K562 (cell line): ENCODE measurements at regions not wholly inside any gene's neighbourhood (a gene's known extent, or its start where the extent isn't known, plus 50 kb on each side); places are given as distances from the start of the nearest gene placed in this dataset.

Experiments used
- ATAC-seq: fragments of 200-7000 bp; cut with Tn5 transposase; 3 replicates; pipeline ENCODE4 v1.9.1; 2020; ENCODE audit warnings: moderate library complexity
- BruUV-seq: library from RNA; stranded (reverse); fragments of 400-500 nt; replicated peaks from 2 replicates; lab custom pipeline; 2021; lab: Mats Ljungman, UMichigan
- CTCF ChIA-PET: fragments of 300-600 bp; formaldehyde crosslinking; extraction: SDS; loops from one replicate; lab custom pipeline; 2021; ENCODE audit warnings: low intra/inter-chr PET ratio; lab: Yijun Ruan, JAX
- POLR2A ChIA-PET: fragments of 300-600, 350-650 bp; sonication (Branson Sonifier 250); formaldehyde crosslinking; extraction: SDS; loops from one replicate; lab custom pipeline; 2021; ENCODE audit warnings: antibody characterized with exemption, inconsistent platforms; lab: Yijun Ruan, JAX
- DNase-seq, 4 experiments: peaks; one replicate each; pipeline versions ENCODE4 v3.0.0 to v3.0.0-alpha.2; 2011 to 2018; ENCODE audit warnings: low spot score in 3 of 4, mixed read lengths in 3 of 4; ENCODE audit errors: extremely low read depth in 1 of 4
- FAIRE-seq: peaks from 2 replicates; lab custom pipeline; 2011; peaks lifted over from hg19 to GRCh38; lab: Jason Lieb, UNC
- H2AFZ ChIP-seq: 2 replicates; pipeline ENCODE4 v1.6.0; 2011; ENCODE audit warnings: low read depth, low read length, control low read depth, inconsistent platforms
- H3K27ac ChIP-seq: fragments of 200-600 bp; 3 replicates; pipeline ENCODE4 v1.8.0; 2011; ENCODE audit warnings: low read depth, mild to moderate bottlenecking, control low read depth, inconsistent platforms, low read length, moderate library complexity, mixed read lengths; ENCODE audit errors: extremely low read depth
- H3K27me3 ChIP-seq, 2 experiments: fragments of 300-600 bp in 1 of 2; 2 replicates in 1 of 2; 3 replicates in 1 of 2; pipeline versions ENCODE4 v1.6.0 to v1.8.0; 2011; ENCODE audit warnings: inconsistent platforms in 2 of 2, low read length in 2 of 2, mild to moderate bottlenecking in 1 of 2, mixed read lengths in 1 of 2, moderate library complexity in 1 of 2; ENCODE audit not compliant: control insufficient read depth in 2 of 2, insufficient read depth in 2 of 2
- H3K36me3 ChIP-seq: fragments of 300-600 bp; 3 replicates; pipeline ENCODE4 v1.8.0; 2011; ENCODE audit warnings: mild to moderate bottlenecking, low read length, inconsistent platforms; ENCODE audit not compliant: control insufficient read depth, insufficient read depth
- H3K4me1 ChIP-seq, 2 experiments: fragments of 200-600 bp in 1 of 2; replicated peaks in 1 of 2; 2 replicates in 1 of 2; 3 replicates in 1 of 2; pipeline versions ENCODE4 v1.5.1 to v1.8.0; 2011; ENCODE audit warnings: inconsistent platforms in 2 of 2, low read length in 2 of 2, mild to moderate bottlenecking in 1 of 2, mixed read lengths in 1 of 2, moderate library complexity in 1 of 2; ENCODE audit not compliant: control insufficient read depth in 2 of 2, insufficient read depth in 2 of 2
- H3K4me2 ChIP-seq: 2 replicates; pipeline ENCODE4 v1.6.1; 2011; ENCODE audit warnings: low read length, control low read depth, inconsistent platforms, mixed read lengths; ENCODE audit not compliant: insufficient read depth
- H3K4me3 ChIP-seq: fragments of 200-600 bp; sonication (generic), shearing (Covaris generic); 2 replicates; pipeline ENCODE4 v1.5.1; 2016; ENCODE audit warnings: control low read depth, inconsistent platforms
- H3K79me2 ChIP-seq: fragments of 200-600 bp; 3 replicates; pipeline ENCODE4 v1.8.0; 2011; ENCODE audit warnings: low read length, inconsistent platforms; ENCODE audit not compliant: control insufficient read depth, insufficient read depth
- H3K9ac ChIP-seq, 2 experiments: 2 replicates each; pipeline versions ENCODE4 v1.6.0 to v1.6.1; 2011; ENCODE audit warnings: low read depth in 2 of 2, low read length in 2 of 2, control low read depth in 1 of 2, inconsistent platforms in 1 of 2, mild to moderate bottlenecking in 1 of 2, mixed read lengths in 1 of 2; ENCODE audit not compliant: insufficient read depth in 1 of 2
- H3K9me1 ChIP-seq: one replicate; pipeline ENCODE4 v1.6.0; 2011; ENCODE audit warnings: inconsistent platforms, mild to moderate bottlenecking, low read length, moderate library complexity; ENCODE audit not compliant: control insufficient read depth, insufficient read depth
- H3K9me3 ChIP-seq: replicated peaks from 2 replicates; pipeline ENCODE4 v1.5.1; 2011; ENCODE audit warnings: low read depth, low read length, inconsistent platforms; ENCODE audit not compliant: control insufficient read depth, insufficient read depth
- H4K20me1 ChIP-seq: replicated peaks from 2 replicates; pipeline ENCODE4 v1.6.1; 2011; ENCODE audit warnings: low read length, inconsistent platforms, mixed read lengths; ENCODE audit not compliant: control insufficient read depth, insufficient read depth
- BCL6 ChIP-seq: fragments of 250-450 bp; sonication (Bioruptor Pico); IDR thresholded peaks from 2 replicates; pipeline ENCODE4 v1.4.0; 2020
- BRD9 ChIP-seq: fragments of 450-650 bp; IDR thresholded peaks from 2 replicates; pipeline ENCODE4 v1.6.1; 2018; ENCODE audit warnings: low read depth; ENCODE audit not compliant: partially characterized antibody
- CBX3 ChIP-seq, 2 experiments: IDR thresholded peaks; 1 replicate in 1 of 2; 2 replicates in 1 of 2; pipeline ENCODE4 v1.6.1; 2012; ENCODE audit warnings: inconsistent platforms in 2 of 2, low read length in 2 of 2, borderline replicate concordance in 1 of 2, control low read depth in 1 of 2
- CBX5 ChIP-seq: IDR thresholded peaks from 2 replicates; pipeline ENCODE4 v1.6.1; 2014; ENCODE audit warnings: low read depth, borderline replicate concordance
- ELF4 ChIP-seq: fragments of 450-650 bp; formaldehyde crosslinking; IDR thresholded peaks from 2 replicates; pipeline ENCODE4 v1.4.0; 2022; ENCODE audit warnings: missing genetic modification characterization
- GABPA ChIP-seq: fragments of 200-800 bp; sonication (Bioruptor generic); conservative IDR thresholded peaks from 2 replicates; pipeline ENCODE4 v1.6.1; 2016; ENCODE audit warnings: low read depth, missing genetic modification characterization, missing compliant biosample characterization
- HDAC6 ChIP-seq: IDR thresholded peaks from 2 replicates; pipeline ENCODE4 v1.6.1; 2012; ENCODE audit warnings: low read depth, mild to moderate bottlenecking, control low read depth, inconsistent platforms, low read length, moderate library complexity
- NELFE ChIP-seq: IDR thresholded peaks from 2 replicates; pipeline ENCODE4 v1.6.1; 2011; ENCODE audit warnings: mild to moderate bottlenecking; ENCODE audit not compliant: insufficient read depth, insufficient read length
- NRF1 ChIP-seq, 2 experiments: fragments of 450-650 bp; IDR thresholded peaks in 1 of 2; conservative IDR thresholded peaks in 1 of 2; 2 replicates each; pipeline ENCODE4 v1.6.1; 2014; ENCODE audit warnings: mild to moderate bottlenecking in 2 of 2
- PHTF2 ChIP-seq: fragments of 250-450 bp; sonication (Bioruptor Pico); IDR thresholded peaks from 2 replicates; pipeline ENCODE4 v1.5.0; 2021; ENCODE audit warnings: mild to moderate bottlenecking
- TFE3 ChIP-seq: fragments of 450-650 bp; formaldehyde crosslinking; IDR thresholded peaks from 2 replicates; pipeline ENCODE4 v1.4.0; 2020; ENCODE audit warnings: mild to moderate bottlenecking, mixed read lengths
- THRA ChIP-seq: fragments of 450-650 bp; IDR thresholded peaks from 2 replicates; pipeline ENCODE4 v1.6.1; 2017; ENCODE audit warnings: mild to moderate bottlenecking, moderate library complexity
- ZNF174 ChIP-seq: fragments of 250-450 bp; sonication (Bioruptor Pico); IDR thresholded peaks from 2 replicates; pipeline ENCODE4 v1.4.0; 2020; ENCODE audit warnings: mild to moderate bottlenecking
- ZNF282 ChIP-seq: sonication (generic); formaldehyde crosslinking; IDR thresholded peaks from 2 replicates; pipeline ENCODE4 v1.8.1; 2023; ENCODE audit warnings: missing genetic modification reagents
- ZNF347 ChIP-seq: fragments of 450-650 bp; formaldehyde crosslinking; IDR thresholded peaks from 2 replicates; pipeline ENCODE4 v1.4.0; 2020; ENCODE audit warnings: low read depth, mild to moderate bottlenecking, moderate library complexity
- ZNF408 ChIP-seq: fragments of 250-450 bp; sonication (Bioruptor Pico); IDR thresholded peaks from 2 replicates; pipeline ENCODE4 v1.4.0; 2020; ENCODE audit warnings: low read depth, mild to moderate bottlenecking, moderate library complexity
- WGBS: fragments of 100-300 bp; shearing (Covaris generic); methylation state at CpG from one replicate; pipeline ENCODE4 v1.1.6; 2016; ENCODE audit warnings: low coverage, mixed read lengths; ENCODE audit not compliant: insufficient coverage; ENCODE audit errors: missing lambda C conversion rate; 5-methylcytosine and 5-hydroxymethylcytosine counted together
- in situ Hi-C: fragments of 300-500 bp; cut with MboI; formaldehyde crosslinking; loops from 4 replicates; pipeline ENCODE4 v1.15.0; 2018; ENCODE audit warnings: inconsistent platforms, mixed read lengths
- intact Hi-C: fragments of 100-400 bp; cut with micrococcal nuclease; formaldehyde crosslinking; loops from 2 replicates; pipeline ENCODE4 v1.14.2; 2022
- TF ChIP-seq, protein P1 (sequence below): fragments of 250-450 bp; sonication (Bioruptor Pico); IDR thresholded peaks from 2 replicates; pipeline ENCODE4 v1.5.0; 2021; ENCODE audit warnings: mild to moderate bottlenecking, borderline replicate concordance

DNA sequence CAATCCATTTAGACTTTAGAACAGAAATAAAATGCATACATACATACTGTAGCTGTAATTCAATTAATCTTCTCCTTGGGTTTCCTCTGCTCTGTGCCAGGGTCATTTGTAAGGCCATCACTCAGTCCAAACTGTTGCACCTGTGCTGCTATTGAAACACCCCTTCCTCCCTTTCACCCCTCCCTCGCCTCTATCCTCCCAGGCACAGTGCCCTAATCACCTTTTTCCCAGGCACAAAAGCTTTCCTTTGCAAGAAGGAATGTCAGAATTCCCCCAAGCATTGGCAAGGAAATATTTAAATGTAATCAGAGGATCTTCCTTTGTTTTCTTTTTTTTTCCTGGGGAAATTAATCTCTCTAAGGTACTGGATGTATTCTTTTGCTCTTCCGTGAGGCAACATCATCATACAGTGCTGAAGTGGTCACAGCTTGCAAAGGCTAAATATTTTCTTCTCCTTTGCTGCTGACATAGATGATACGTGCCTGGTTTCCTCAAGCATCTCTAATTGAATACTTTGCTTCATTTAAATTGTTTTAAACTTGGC, 339.3 kb upstream of the NR5A2 start:
- no peaks in the 10 kb centered on the region for H3K4me1 ChIP-seq
- DNase-seq (no peak), FAIRE-seq (no peak), ATAC-seq (no peak)
- TF ChIP-seq, protein P1, sequence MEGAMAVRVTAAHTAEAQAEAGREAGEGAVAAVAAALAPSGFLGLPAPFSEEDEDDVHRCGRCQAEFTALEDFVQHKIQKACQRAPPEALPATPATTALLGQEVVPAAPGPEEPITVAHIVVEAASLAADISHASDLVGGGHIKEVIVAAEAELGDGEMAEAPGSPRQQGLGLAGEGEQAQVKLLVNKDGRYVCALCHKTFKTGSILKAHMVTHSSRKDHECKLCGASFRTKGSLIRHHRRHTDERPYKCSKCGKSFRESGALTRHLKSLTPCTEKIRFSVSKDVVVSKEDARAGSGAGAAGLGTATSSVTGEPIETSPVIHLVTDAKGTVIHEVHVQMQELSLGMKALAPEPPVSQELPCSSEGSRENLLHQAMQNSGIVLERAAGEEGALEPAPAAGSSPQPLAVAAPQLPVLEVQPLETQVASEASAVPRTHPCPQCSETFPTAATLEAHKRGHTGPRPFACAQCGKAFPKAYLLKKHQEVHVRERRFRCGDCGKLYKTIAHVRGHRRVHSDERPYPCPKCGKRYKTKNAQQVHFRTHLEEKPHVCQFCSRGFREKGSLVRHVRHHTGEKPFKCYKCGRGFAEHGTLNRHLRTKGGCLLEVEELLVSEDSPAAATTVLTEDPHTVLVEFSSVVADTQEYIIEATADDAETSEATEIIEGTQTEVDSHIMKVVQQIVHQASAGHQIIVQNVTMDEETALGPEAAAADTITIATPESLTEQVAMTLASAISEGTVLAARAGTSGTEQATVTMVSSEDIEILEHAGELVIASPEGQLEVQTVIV (CRISPR knock-in tag), result no peak
- TF ChIP-seq THRA (no peak), TFE3 (CRISPR knock-in tag) (no peak), ZNF408 (no peak), CBX5 (no peak), ZNF282 (CRISPR knock-in tag) (no peak), CBX3 (IDR thresholded peaks at IDR 0.05; ENCODE audit: borderline replicate concordance in 1 of 2, low read length in 2 of 2) (no peak), NELFE (no peak), GABPA (tag) (no peak), BCL6 (CRISPR knock-in tag) (no peak), PHTF2 (CRISPR knock-in tag) (no peak), ELF4 (no peak), ZNF347 (CRISPR knock-in tag) (no peak), ZNF174 (CRISPR knock-in tag) (no peak), HDAC6 (no peak), NRF1 (conservative IDR thresholded peaks at IDR 0.05 in 1 of 2, IDR thresholded peaks at IDR 0.05 in 1 of 2) (no peak), BRD9 (no peak)
- no peaks in the 10 kb centered on the region for H3K79me2 ChIP-seq
- no peak overlapping the region for H3K27ac ChIP-seq
- in situ Hi-C loops, result loop anchor here (10.0 kb wide), 1 partner anchor 797 kb away; no protein-coding TSS in a partner anchor
- BruUV-seq, result no TSS peak
- no peaks in the 10 kb centered on the region for H4K20me1 ChIP-seq
- intact Hi-C loops, result no loop called here
- H2AFZ ChIP-seq, result no peak overlapping the region
- WGBS, result 0% methylated on average over 3 of the region's 3 CpGs
- H3K9me1 ChIP-seq, result no peaks in the 10 kb centered on the region
- H3K27me3 ChIP-seq, result no peaks in the 10 kb centered on the region
- no peaks in the 10 kb centered on the region for H3K9me3 ChIP-seq
- H3K4me3 ChIP-seq, result no peak overlapping the region
- ChIA-PET POLR2A (no interaction called here), CTCF (no interaction called here)
- H3K4me2 ChIP-seq, result no peak overlapping the region
- no peak overlapping the region for H3K9ac ChIP-seq
- no peaks in the 10 kb centered on the region for H3K36me3 ChIP-seq
